ENCODE measurements at regions not wholly inside any gene's neighbourhood (a gene's known extent, or its start where the extent isn't known, plus 50 kb on each side); places are given as distances from the start of the nearest gene placed in this dataset.

GRCh38 chr20:56808117-56808725, 179.1 kb downstream of the TFAP2C start:
- TF ChIP-seq, protein P1, sequence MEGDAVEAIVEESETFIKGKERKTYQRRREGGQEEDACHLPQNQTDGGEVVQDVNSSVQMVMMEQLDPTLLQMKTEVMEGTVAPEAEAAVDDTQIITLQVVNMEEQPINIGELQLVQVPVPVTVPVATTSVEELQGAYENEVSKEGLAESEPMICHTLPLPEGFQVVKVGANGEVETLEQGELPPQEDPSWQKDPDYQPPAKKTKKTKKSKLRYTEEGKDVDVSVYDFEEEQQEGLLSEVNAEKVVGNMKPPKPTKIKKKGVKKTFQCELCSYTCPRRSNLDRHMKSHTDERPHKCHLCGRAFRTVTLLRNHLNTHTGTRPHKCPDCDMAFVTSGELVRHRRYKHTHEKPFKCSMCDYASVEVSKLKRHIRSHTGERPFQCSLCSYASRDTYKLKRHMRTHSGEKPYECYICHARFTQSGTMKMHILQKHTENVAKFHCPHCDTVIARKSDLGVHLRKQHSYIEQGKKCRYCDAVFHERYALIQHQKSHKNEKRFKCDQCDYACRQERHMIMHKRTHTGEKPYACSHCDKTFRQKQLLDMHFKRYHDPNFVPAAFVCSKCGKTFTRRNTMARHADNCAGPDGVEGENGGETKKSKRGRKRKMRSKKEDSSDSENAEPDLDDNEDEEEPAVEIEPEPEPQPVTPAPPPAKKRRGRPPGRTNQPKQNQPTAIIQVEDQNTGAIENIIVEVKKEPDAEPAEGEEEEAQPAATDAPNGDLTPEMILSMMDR (IDR thresholded peaks at IDR 0.05; ENCODE audit: low read depth, low read length) = no peak
- TF ChIP-seq EZH2phosphoT487 (IDR thresholded peaks at IDR 0.05; ENCODE audit: low read depth) = no peak
